ACC112 (cell line): ENCODE measurements at regions not wholly inside any gene's neighbourhood (a gene's known extent, or its start where the extent isn't known, plus 50 kb on each side); places are given as distances from the start of the nearest gene placed in this dataset.

Source experiments
- H2AFZ ChIP-seq: fragments of 200-600 bp; sonication (generic); one replicate; pipeline ENCODE4 v1.6.0; 2017; ENCODE audit warnings: antibody characterized with exemption, low read length; ENCODE audit not compliant: unreplicated experiment
- H3K27ac ChIP-seq: fragments of 200-600 bp; sonication (generic); 2 replicates; pipeline ENCODE4 v1.5.1; 2014; ENCODE audit warnings: low read depth, mild to moderate bottlenecking, antibody characterized with exemption, low read length, moderate library complexity
- H3K27me3 ChIP-seq: fragments of 200-600 bp; sonication (generic); 2 replicates; pipeline ENCODE4 v1.6.1; 2014; ENCODE audit warnings: mild to moderate bottlenecking, antibody characterized with exemption, low read length, moderate library complexity, mixed read lengths; ENCODE audit not compliant: insufficient read depth
- H3K36me3 ChIP-seq: fragments of 200-600 bp; sonication (generic); 2 replicates; pipeline ENCODE4 v1.6.1; 2016; ENCODE audit warnings: mild to moderate bottlenecking, antibody characterized with exemption, low read length, moderate library complexity, mixed read lengths; ENCODE audit not compliant: insufficient read depth
- H3K4me1 ChIP-seq: fragments of 200-600 bp; sonication (generic); one replicate; pipeline ENCODE4 v1.6.1; 2016; ENCODE audit warnings: low read length, mixed read lengths; ENCODE audit not compliant: insufficient read depth, unreplicated experiment, control insufficient read depth
- H3K4me3 ChIP-seq: fragments of 200-600 bp; sonication (generic); 2 replicates; pipeline ENCODE4 v1.5.1; 2014; ENCODE audit warnings: mild to moderate bottlenecking, low read depth, low read length
- H3K79me2 ChIP-seq: fragments of 200-600 bp; sonication (generic); one replicate; pipeline ENCODE4 v1.6.0; 2016; ENCODE audit warnings: low read length; ENCODE audit not compliant: control insufficient read depth, unreplicated experiment, insufficient read depth

DNA sequence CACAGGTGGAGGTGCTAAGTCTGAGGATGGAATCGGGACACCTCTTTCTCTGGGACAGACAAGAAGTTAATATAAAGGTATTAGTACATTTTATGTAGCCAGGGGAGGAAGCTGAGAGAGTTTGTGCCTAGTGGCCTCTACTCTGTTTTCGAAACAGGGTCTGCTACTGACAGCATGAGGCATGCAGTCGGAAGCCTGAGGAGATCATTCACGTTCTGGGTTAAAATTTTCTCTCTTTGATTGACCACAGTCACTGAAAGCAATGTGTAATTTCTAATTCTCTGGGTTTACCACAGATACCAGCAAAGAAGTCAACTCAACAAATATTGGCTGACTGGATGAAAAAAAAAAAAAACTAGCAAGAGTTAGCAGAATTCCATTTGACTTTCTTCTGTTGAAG lies 53.3 kb upstream of the KCTD7 start:
- H3K4me1 ChIP-seq, result no peaks in the 10 kb centered on the region
- H3K27ac ChIP-seq, result no peak overlapping the region
- H3K27me3 ChIP-seq, result no peaks in the 10 kb centered on the region
- H3K4me3 ChIP-seq, result no peak overlapping the region
- peaks cover 15% of the 10 kb centered on the region for H3K36me3 ChIP-seq
- H2AFZ ChIP-seq, result no peak overlapping the region
- peaks cover 77% of the 10 kb centered on the region for H3K79me2 ChIP-seq

DNA sequence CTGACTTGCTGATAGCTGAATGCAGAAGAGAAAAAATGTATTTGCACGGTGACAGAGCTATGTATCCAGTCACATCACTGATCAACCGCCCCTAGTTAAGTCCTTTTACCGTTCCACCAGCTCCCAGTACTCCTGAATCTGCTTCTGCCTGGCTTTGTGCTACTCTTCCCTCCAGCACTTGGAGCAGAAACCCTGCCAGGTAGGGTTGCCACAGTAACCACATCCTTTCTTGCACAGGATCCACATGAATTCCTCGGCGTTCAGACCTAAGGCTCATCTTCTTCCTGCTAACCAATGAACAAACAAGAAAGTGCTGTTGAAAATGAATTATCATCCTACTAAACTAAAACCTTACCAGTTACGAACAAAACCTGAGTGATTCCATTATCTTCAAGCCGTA lies 52.0 kb upstream of the KCTD7 start:
- Histone ChIP-seq H3K4me3 (no peak overlapping the region), H3K4me1 (no peaks in the 10 kb centered on the region), H3K27ac (no peak overlapping the region), H3K36me3 (peaks cover 12% of the 10 kb centered on the region), H2AFZ (no peak overlapping the region), H3K79me2 (peaks cover 87% of the 10 kb centered on the region), H3K27me3 (no peaks in the 10 kb centered on the region)
